Mucosa of descending colon (tissue), 3 donors: ENCODE measurements at regions not wholly inside any gene's neighbourhood (a gene's known extent, or its start where the extent isn't known, plus 50 kb on each side); places are given as distances from the start of the nearest gene placed in this dataset.
A peak's percentile ranks its signal among the peaks of the same experiment; 100 is the strongest.

Experiments
- ATAC-seq: fragments of 200-7000 bp; cut with Tn5 transposase; one replicate; pipeline ENCODE4 v1.9.1; 2020; ENCODE audit warnings: mild to moderate bottlenecking, moderate library complexity
- DNase-seq, 3 donors: peaks; one replicate each; pipeline ENCODE4 v3.0.0-alpha.2; 2020
- H3K36me3 ChIP-seq: fragments of 200-600 bp; one replicate; pipeline ENCODE4 v1.8.0; 2021; ENCODE audit warnings: low read depth, mild to moderate bottlenecking
- H3K4me1 ChIP-seq: fragments of 200-600 bp; one replicate; pipeline ENCODE4 v1.8.0; 2021; ENCODE audit warnings: low read depth, mild to moderate bottlenecking
- H3K4me3 ChIP-seq: fragments of 200-600 bp; one replicate; pipeline ENCODE4 v1.8.0; 2021; ENCODE audit warnings: mild to moderate bottlenecking
- H3K9me3 ChIP-seq: fragments of 200-600 bp; one replicate; pipeline ENCODE4 v1.8.0; 2021; ENCODE audit warnings: mild to moderate bottlenecking
- CTCF ChIP-seq: fragments of 200-600 bp; IDR thresholded peaks from one replicate; pipeline ENCODE4 v1.8.0; 2022; ENCODE audit warnings: antibody characterized with exemption, mild to moderate bottlenecking
- intact Hi-C, 2 donors: fragments of 100-400 bp; cut with DNase I in 1 of 2; cut with micrococcal nuclease in 1 of 2; formaldehyde crosslinking; loops; one replicate each; pipeline versions ENCODE4 v1.11.0 to v1.11.1; 2022; cut with DNase I, micrococcal nuclease
- donor health status: DM: no; HTN: no; CAD: no; lungs with moderate emphysema.
- donor health status: DM: no; HTN: no; CAD: no.
- donor health status: DM: no; HTN: yes; CAD: no.

- intact Hi-C loops = no loop called here
- TF ChIP-seq CTCF = no peak
- ATAC-seq (peak; percentile 74), DNase-seq (peak in 1 of 3 donors; percentile 65)
- no peaks in the 10 kb centered on the region for H3K9me3 ChIP-seq
- no peak overlapping the region for H3K4me3 ChIP-seq
- no peaks in the 10 kb centered on the region for H3K4me1 ChIP-seq
- no peaks in the 10 kb centered on the region for H3K36me3 ChIP-seq
Measured at GRCh38 chr7:124276005-124276622, 243.2 kb upstream of the TMEM229A start.

DNA sequence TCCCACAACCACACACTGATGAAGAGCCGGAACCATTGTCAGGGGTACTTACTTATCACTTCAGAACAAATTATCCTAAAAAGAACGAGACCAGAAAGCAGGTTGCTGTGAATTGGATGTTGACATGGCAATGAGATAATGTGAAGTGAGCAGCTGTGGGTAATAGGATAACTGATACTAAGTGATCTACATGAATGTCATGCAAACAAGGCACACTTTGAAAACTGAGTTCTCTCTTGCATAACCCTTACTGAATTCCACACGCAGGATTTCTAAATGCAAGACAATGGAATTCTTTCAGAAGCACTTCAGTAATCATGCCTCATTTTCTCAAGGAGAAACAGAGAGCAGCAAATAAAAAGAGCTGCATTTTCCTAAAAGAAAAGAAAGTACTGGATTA is 242.5 kb upstream of the TMEM229A start:
- Histone ChIP-seq H3K4me1 (no peaks in the 10 kb centered on the region), H3K36me3 (no peaks in the 10 kb centered on the region), H3K4me3 (no peak overlapping the region), H3K9me3 (no peaks in the 10 kb centered on the region)
- DNase-seq (no peak), ATAC-seq (no peak)
- no peak for TF ChIP-seq CTCF
- intact Hi-C loops = no loop called here

- intact Hi-C loops = no loop called here
- no peak for DNase-seq
- Histone ChIP-seq H3K9me3 (no peaks in the 10 kb centered on the region), H3K4me3 (no peak overlapping the region), H3K36me3 (no peaks in the 10 kb centered on the region), H3K4me1 (no peaks in the 10 kb centered on the region)
- no peak for ATAC-seq
- no peak for TF ChIP-seq CTCF
Measured at GRCh38 chr7:124269774-124270173, 236.9 kb upstream of the TMEM229A start.

GRCh38 chr7:124267154-124267553 is 234.3 kb upstream of the TMEM229A start:
- no peaks in the 10 kb centered on the region for H3K36me3 ChIP-seq
- intact Hi-C loops = no loop called here
- DNase-seq (no peak), ATAC-seq (no peak)
- no peaks in the 10 kb centered on the region for H3K9me3 ChIP-seq
- H3K4me1 ChIP-seq = no peaks in the 10 kb centered on the region
- TF ChIP-seq CTCF = no peak
- H3K4me3 ChIP-seq = no peak overlapping the region

DNA sequence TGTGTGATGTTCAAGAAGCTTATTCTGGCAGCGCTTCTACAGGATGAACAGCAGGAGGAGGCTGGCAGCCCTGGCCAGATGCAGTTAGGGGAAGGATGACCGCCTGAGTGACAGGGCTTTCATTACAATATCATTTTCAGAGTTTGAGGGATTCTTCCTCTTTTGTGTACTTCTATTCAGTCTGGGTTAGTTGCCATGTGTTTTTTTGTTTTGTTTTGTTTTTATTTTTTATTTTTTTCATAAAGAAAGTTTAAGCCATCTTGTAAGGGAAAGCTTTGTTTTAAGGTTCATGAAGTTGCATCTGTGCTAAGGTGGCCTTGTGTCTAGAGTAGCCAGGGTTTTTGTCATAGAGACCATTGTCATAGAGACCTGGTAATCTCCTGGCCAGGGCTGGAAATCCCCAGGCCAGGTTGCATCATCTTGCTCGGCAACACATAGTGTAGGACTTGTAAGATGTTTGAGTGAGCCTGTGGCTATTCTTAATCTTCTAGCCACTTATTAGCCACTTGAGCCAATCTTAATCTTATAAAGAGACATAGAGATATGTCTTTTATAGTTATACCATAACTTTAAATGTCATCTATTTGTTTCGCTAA is 230.5 kb upstream of the TMEM229A start:
- no peak for ATAC-seq
- no peak for DNase-seq
- Histone ChIP-seq H3K4me3 (no peak overlapping the region), H3K36me3 (no peaks in the 10 kb centered on the region), H3K9me3 (no peaks in the 10 kb centered on the region), H3K4me1 (no peaks in the 10 kb centered on the region)
- no peak for TF ChIP-seq CTCF
- intact Hi-C loops = no loop called here
